GM21529 (cell line): ENCODE measurements at regions not wholly inside any gene's neighbourhood (a gene's known extent, or its start where the extent isn't known, plus 50 kb on each side); places are given as distances from the start of the nearest gene placed in this dataset.

Experiments
- ATAC-seq: cut with Tn5 transposase; IDR thresholded peaks from one replicate; pipeline ENCODE4 v1.9.1; 2021; ENCODE audit not compliant: unreplicated experiment

- no peak for ATAC-seq
Measured at GRCh38 chr12:34289431-34290380, 267.4 kb downstream of the ALG10 start.

- no peak for ATAC-seq
Measured at GRCh38 chr12:34290381-34290995, 268.2 kb downstream of the ALG10 start.

- ATAC-seq = no peak
Measured at GRCh38 chr12:34291001-34291400, 268.7 kb downstream of the ALG10 start.

GRCh38 chr12:34291426-34291901, 269.2 kb downstream of the ALG10 start:
- ATAC-seq = no peak

GRCh38 chr12:34292736-34293625, 270.7 kb downstream of the ALG10 start:
- ATAC-seq = no peak

- no peak for ATAC-seq
Measured at GRCh38 chr12:34294137-34294536, 271.8 kb downstream of the ALG10 start.

- ATAC-seq = no peak
Measured at GRCh38 chr12:34294671-34295365, 272.5 kb downstream of the ALG10 start.

GRCh38 chr12:34295366-34296142, 273.3 kb downstream of the ALG10 start:
- ATAC-seq = no peak

GRCh38 chr12:34296143-34297041, 274.1 kb downstream of the ALG10 start:
- ATAC-seq = no peak

GRCh38 chr12:34297126-34297789, 275.0 kb downstream of the ALG10 start:
- ATAC-seq = no peak

GRCh38 chr12:34297790-34298164, 275.5 kb downstream of the ALG10 start:
- ATAC-seq = no peak

GRCh38 chr12:34298176-34298970, 276.1 kb downstream of the ALG10 start:
- ATAC-seq = no peak

GRCh38 chr12:34298971-34299801, 276.9 kb downstream of the ALG10 start:
- ATAC-seq = no peak

- no peak for ATAC-seq
Measured at GRCh38 chr12:34299802-34300193, 277.5 kb downstream of the ALG10 start.

- no peak for ATAC-seq
Measured at GRCh38 chr12:34300376-34301250, 278.3 kb downstream of the ALG10 start.
